Omental fat pad (tissue), 3 donors: ENCODE measurements at regions not wholly inside any gene's neighbourhood (a gene's known extent, or its start where the extent isn't known, plus 50 kb on each side); places are given as distances from the start of the nearest gene placed in this dataset.
A peak's percentile ranks its signal among the peaks of the same experiment; 100 is the strongest.

ENCODE experiments used
- ATAC-seq: fragments of 150-250 bp; one replicate; pipeline ENCODE4 v1.9.1; 2016; ENCODE audit warnings: mild to moderate bottlenecking, moderate library complexity; ENCODE audit not compliant: low FRiP score
- DNase-seq: peaks from one replicate; pipeline ENCODE4 v3.0.0-alpha.2; 2019; ENCODE audit warnings: low spot score
- CTCF ChIP-seq, 3 donors: fragments of 450-650 bp; IDR thresholded peaks; one replicate each; pipeline ENCODE4 v1.5.1; 2016 to 2017; ENCODE audit warnings: antibody characterized with exemption in 3 of 3, mild to moderate bottlenecking in 3 of 3, moderate library complexity in 2 of 3

- TF ChIP-seq CTCF (IDR thresholded peaks at IDR 0.05) = no peak
- DNase-seq = no peak
- ATAC-seq = no peak
Measured at GRCh38 chr10:61142987-61143386, 199.0 kb upstream of the RHOBTB1 start.

- TF ChIP-seq CTCF (IDR thresholded peaks at IDR 0.05) = peak in 1 of 3 donors; percentile 3
- ATAC-seq (no peak), DNase-seq (no peak)
Measured at GRCh38 chr10:61140765-61141392, 196.9 kb upstream of the RHOBTB1 start.

GRCh38 chr10:61139592-61139953 is 195.6 kb upstream of the RHOBTB1 start:
- no peak for TF ChIP-seq CTCF (IDR thresholded peaks at IDR 0.05)
- DNase-seq (no peak), ATAC-seq (no peak)

DNA sequence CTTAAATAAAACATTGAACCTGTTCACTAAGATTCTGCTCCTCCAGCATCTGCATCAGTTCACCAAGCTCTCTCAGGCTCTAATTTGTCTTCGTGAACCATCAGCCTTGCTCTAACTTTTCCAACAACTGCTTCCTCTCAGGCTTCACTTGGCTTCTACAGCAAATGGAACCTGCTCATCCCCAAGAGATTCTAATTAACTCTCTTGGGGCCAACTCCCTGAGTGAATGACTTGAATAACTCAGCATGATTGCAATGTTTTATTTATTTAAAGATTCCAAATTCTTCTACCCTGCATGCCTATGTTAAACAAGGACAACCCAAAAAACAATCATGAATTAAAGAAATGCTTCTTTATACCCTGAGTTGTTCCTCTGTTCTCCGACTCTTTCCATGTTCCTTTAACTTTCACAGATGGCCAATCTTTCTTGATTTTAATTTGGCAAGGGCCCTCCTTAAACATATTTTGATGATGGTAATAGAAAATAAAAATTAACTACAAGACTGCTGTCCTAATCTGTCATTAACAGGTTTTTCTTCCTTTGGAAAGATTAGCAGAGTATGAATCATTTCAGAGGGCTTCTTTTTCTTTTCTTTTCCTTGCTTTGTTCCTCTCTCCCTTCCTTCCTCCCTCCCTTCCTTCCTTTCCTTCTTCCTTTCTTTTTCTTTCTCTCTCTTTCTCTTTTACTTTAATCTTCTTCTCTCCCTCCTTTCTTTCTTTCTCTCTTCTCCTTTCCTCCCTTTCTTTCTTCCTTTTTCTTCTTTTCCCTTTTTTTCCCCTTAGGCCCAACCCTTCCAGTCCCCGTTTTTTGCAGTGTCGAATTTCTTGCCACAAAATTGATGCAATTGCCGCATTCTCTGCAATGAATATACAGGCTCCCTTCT is 195.0 kb upstream of the RHOBTB1 start:
- ATAC-seq (no peak), DNase-seq (no peak)
- no peak for TF ChIP-seq CTCF (IDR thresholded peaks at IDR 0.05)

- DNase-seq (no peak), ATAC-seq (no peak)
- TF ChIP-seq CTCF (IDR thresholded peaks at IDR 0.05) = no peak
Measured at GRCh38 chr10:61136139-61136538, 192.2 kb upstream of the RHOBTB1 start.

GRCh38 chr10:61135276-61135721 is 191.3 kb upstream of the RHOBTB1 start:
- no peak for ATAC-seq
- no peak for DNase-seq
- no peak for TF ChIP-seq CTCF (IDR thresholded peaks at IDR 0.05)

DNA sequence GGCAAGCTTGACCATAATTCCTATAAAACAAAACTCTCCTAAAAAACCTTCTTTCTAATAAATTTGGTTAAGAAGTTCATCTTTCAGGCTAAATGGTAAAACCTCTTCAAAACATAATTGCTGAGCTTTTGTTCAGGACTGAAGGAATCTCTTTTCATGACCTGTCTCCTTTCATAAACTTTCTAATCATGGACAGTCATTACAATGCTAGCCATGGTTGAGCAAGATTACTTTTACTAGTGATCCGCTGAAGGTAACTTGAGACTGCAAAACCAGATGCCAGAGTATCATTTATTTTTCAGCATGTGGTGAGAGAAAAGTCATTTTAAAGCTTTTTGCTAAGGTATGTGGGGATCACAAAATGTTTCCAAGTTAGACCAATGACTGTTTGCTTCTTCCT is 186.4 kb upstream of the RHOBTB1 start:
- DNase-seq = no peak
- TF ChIP-seq CTCF (IDR thresholded peaks at IDR 0.05) = no peak
- ATAC-seq = no peak
